DMS53 treated with DMSO at 0.1 percent for 48 hours (cell line): ENCODE measurements at regions not wholly inside any gene's neighbourhood (a gene's known extent, or its start where the extent isn't known, plus 50 kb on each side); places are given as distances from the start of the nearest gene placed in this dataset.
"Not testable (repeated sequence)": the region's sequence is repeated elsewhere in the genome, so short reads cannot be mapped to it uniquely, and the experiment has no call there.

Experiments
- DNase-seq: peaks from one replicate; lab custom pipeline; 2025; ENCODE audit not compliant: unreplicated experiment; lab: John Stamatoyannopoulos, UW

- DNase-seq: no peak
Measured at GRCh38 chrX:127782904-127783303, 269.3 kb downstream of the ACTRT1 start.

DNA sequence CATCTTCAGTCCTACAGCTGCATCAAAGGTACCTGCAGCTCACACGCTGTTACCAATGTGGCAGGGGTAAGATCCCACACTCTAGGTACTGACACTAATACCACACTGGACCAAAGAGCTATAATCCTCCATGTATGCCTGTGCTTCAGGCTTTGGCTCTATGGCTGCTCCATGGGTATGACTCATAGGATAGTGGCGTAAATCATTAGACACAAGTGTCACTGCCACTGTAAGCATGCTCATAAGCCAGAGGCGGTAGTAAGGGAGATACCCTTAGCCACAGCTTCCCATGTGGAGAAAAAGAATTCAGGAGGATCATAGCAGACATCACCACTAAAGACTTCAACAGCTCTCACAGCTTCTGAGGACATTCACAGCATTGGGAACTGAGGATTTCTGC, 287.5 kb downstream of the ACTRT1 start:
- peak; percentile 66 for DNase-seq

- no peak for DNase-seq
Measured at GRCh38 chrX:127762663-127763062, 289.5 kb downstream of the ACTRT1 start.

DNA sequence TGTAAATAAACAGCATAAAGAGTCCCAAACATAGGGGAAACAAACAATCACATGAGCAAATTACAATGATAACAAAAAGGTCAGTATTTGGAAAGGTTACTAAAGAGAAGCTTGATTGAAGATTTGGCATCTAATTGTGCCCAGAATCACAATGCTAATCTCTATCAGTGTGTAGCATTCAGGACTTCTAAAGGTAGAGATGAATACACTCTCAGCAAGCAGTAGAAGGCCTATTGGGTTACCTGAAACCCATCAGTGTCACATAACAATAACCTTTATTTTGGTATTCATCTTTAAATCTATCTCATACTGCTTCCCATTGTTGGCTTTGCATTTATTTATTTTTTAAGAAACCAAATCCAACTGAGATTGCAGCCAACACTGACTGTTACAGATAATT, 319.5 kb downstream of the ACTRT1 start:
- DNase-seq: no peak

DNA sequence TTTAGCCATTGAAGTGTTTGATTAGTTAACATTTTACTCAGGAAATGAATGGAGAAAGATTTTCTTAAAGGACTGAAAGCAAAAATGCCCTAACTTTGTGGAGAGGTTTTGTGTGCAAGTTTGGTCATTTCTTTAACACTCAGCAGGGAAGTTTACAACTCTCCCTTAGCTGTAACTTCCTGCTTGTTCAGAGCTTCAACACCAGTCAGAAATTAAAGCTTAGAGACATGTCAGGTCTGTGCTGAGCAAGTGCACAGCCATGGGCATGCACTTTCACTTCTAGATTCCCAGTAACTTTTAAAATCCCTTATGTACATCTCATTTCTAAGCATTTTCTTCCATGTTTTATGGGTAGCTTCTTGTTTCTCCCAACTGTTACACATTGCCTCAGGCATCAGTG, 326.0 kb downstream of the ACTRT1 start:
- DNase-seq: no peak

DNA sequence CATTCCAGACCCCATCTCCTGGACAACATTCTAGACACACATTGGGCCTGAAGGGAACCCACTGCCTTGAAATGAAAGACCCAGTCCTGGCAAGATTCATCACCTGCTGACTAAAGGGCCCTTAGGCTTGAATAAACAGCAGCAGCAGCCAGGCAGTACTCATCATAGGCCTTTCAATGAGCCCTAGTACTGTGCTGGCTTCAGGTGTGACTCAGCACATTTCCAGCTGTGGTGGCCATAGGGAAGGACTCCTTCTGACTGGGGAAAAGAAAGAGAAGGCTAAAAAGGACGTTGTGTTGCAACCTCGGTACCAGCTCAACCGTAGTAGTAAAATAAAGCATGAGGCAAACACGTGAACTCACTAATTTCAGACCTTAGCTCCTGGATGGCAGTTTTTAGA, 344.0 kb downstream of the ACTRT1 start:
- DNase-seq: peak; percentile 83

DNA sequence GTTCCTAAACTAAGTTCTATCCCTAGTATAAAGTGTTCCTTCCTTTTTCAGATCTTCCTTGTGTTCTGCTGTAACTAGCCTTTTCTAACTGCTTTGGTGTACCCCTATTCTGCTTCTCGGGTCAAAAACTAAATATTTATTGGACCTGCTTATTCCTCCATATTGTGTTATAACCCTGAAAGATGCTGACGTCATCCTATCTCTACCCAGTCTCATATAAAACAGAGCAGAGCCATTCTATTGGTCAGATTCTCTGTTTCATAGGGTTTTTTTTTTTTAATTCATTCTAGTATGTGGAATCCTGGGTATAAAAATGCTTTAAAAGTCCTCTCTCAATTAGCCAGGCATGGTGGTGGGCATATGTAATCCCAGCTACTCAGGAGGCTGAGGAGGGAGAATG, 349.7 kb downstream of the ACTRT1 start:
- no peak for DNase-seq

GRCh38 chrX:127662942-127663341, 389.3 kb downstream of the ACTRT1 start:
- not testable (repeated sequence) for DNase-seq

- DNase-seq: no peak
Measured at GRCh38 chrX:127649011-127649410, 403.2 kb downstream of the ACTRT1 start.

DNA sequence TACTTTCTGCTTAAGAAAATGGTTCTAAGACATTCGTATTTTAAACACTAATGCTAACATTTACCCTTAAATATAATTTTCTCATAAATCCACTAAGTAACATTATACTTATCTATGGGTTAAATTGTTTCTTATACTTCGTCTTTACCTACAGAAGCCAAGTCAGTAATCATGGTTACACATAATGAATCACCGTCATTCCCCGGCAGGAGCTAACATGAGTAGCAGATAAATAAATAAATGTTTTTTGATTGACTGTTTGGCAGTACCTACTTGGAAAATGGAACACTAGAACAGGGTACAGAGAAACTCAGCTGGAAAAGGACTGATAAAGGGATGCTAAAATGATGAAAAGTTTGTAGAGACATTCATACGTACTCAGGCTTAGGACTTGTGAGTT, 430.4 kb downstream of the ACTRT1 start:
- no peak for DNase-seq

DNA sequence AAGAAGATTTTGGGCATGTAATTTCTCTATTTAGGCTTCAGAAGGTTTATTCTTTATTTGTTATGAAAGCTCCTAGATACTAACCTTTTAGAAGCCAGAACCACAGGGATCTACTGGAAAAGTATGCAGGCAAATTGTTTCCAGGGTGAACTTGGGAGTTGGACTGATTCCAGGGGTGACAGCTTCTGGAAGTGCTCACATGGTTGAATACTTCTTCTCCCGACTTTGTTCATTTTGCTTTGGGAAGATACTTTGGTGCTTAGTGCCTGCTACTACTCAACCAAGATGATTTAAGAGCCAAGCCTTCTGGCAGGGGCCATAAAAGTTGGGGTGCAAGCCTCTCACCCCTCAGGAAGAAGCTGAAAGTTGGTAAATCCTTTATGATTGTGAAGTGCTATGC, 445.6 kb downstream of the ACTRT1 start:
- DNase-seq: no peak

GRCh38 chrX:127596882-127597281, 455.3 kb downstream of the ACTRT1 start:
- DNase-seq: no peak

DNA sequence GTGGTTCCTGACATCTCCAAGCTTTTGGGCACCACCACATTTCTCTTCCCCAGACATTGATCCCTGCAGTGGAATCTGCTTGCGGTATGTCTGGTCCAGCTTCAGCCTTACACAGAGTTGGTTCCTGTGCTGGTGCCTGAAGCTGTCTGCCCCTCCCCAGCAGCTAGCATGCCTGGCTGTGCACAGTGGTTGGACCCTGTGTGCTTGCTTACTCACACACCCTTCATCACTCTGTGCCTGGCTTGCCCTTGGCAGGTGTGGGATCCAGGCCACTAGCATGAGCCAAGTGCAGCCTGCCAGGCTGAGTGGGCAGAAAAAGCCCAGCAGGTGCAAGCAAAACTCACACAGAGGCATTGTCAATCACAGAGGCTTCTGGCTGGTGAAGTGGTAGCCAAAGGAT, 473.8 kb downstream of the ACTRT1 start:
- no peak for DNase-seq

GRCh38 chrX:127577884-127578283, 474.3 kb downstream of the ACTRT1 start:
- DNase-seq: no peak

GRCh38 chrX:127574829-127575228, 477.4 kb downstream of the ACTRT1 start:
- no peak for DNase-seq

- no peak for DNase-seq
Measured at GRCh38 chrX:127572471-127572870, 479.7 kb downstream of the ACTRT1 start.

GRCh38 chrX:127571834-127572233, 480.4 kb downstream of the ACTRT1 start:
- no peak for DNase-seq

GRCh38 chrX:127570276-127570675, 481.9 kb downstream of the ACTRT1 start:
- DNase-seq: no peak

DNA sequence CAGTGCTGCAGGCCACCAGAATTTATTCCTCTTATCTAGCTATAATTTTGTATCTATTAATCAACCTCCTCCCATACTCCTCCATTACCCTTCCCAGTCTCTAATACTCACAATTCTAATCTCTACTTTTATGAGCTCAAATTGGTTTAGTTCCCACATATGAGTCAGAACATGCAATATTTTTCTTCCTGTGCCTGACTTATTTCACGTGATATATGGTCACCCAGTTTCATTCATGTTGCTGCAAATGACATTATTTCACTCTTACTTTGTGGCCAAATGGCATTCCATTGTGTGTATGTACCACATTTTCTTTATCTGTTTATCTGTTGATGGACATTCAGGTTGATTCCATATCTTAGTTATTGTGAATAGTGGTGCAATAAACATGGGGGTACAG, 483.5 kb downstream of the ACTRT1 start:
- DNase-seq: no peak

DNA sequence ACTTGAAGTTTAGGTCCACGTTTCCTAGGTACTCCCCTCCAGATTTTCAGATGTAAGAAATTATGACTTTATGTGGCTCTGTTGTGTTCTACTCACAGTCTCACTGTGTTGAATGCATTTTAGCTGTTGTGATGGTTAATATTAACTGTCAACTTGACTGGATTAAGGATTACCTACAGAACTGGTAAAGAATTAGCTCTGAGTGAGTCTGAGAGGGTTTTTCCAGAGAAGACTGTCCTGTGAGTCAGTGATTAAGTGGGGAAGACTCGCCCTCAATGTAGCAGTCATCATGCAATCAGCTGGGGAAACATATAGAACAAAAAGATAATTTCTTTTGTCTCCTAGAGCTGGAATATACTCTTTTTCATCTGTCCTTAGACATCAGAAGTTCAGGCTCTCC, 493.4 kb downstream of the ACTRT1 start:
- no peak for DNase-seq

DNA sequence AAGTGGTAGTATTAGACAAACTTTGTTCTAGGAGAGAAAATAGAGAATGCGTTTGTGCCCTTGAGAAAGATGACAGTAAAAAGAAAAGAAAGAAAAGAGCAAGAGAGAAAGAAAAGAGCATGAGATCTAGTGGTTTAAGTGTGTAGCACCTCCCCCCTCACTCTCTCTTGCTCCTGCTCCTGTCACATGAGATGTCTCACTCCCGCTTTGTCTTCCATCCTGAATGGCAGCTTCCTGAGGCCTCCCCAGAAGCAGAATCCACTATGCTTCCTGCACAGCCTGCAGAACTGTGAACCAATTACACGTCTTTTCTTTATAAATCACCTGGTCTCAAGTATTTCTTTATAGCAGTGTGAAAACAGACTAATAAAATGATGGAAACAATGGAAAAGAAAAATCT, 499.6 kb downstream of the ACTRT1 start:
- DNase-seq: no peak

- no peak for DNase-seq
Measured at GRCh38 chrX:127519323-127519722, 532.9 kb downstream of the ACTRT1 start.

GRCh38 chrX:127490000-127490399, 562.2 kb downstream of the ACTRT1 start:
- no peak for DNase-seq

DNA sequence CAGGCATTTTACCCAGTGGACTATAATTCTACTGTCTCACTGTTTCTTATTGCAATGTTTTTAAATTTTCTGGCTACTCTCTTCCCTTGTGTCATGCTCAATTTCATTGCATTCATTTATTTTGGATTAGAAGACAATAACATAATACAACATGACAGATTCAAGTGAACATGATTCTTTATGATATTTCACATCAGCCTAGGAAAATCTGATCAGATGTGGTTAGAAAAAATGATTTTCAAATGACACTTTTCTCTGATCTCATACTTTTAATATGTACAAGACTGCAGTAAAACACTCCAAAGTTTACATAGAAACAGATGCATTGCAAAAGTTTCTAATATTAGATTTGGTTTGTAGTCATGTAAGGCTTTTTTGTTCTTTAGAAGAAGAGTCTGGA, 586.0 kb downstream of the ACTRT1 start:
- DNase-seq: no peak
